Mammary epithelial cell (primary cell): ENCODE measurements at regions not wholly inside any gene's neighbourhood (a gene's known extent, or its start where the extent isn't known, plus 50 kb on each side); places are given as distances from the start of the nearest gene placed in this dataset.

Experiments
- EZH2 ChIP-seq: IDR thresholded peaks from 2 replicates; pipeline ENCODE4 v1.6.1; 2012; ENCODE audit warnings: low read length, inconsistent platforms, borderline replicate concordance
- TF ChIP-seq, protein P1 (sequence below), 2 donors: IDR thresholded peaks in 1 of 2; conservative IDR thresholded peaks in 1 of 2; 2 replicates each; pipeline ENCODE4 v1.5.1; 2011 to 2012; ENCODE audit warnings: inconsistent platforms in 2 of 2, low read length in 2 of 2, mild to moderate bottlenecking in 2 of 2, control low read depth in 1 of 2, low read depth in 1 of 2; ENCODE audit not compliant: insufficient read depth in 1 of 2; ENCODE audit errors: extremely low read depth in 1 of 2

DNA sequence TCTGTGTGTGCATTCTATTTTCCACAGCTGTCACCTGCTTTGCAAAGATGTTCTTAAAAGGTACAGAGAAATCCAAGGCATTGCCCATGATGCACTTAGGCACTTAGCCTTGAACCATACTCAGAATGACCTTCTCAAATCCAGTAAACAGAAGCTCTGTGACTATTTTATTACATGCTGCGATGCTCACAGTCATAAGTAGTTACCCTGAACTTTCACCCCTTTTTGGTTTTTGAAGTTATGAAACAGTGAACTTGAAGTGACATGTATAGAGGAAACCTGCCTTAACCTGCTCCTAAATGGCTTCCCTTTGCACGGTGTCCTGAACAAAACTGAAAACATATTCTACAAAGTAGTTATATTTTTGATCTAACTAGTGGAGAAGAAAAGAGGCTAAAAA is 100.4 kb downstream of the SLC10A2 start:
- TF ChIP-seq, protein P1, sequence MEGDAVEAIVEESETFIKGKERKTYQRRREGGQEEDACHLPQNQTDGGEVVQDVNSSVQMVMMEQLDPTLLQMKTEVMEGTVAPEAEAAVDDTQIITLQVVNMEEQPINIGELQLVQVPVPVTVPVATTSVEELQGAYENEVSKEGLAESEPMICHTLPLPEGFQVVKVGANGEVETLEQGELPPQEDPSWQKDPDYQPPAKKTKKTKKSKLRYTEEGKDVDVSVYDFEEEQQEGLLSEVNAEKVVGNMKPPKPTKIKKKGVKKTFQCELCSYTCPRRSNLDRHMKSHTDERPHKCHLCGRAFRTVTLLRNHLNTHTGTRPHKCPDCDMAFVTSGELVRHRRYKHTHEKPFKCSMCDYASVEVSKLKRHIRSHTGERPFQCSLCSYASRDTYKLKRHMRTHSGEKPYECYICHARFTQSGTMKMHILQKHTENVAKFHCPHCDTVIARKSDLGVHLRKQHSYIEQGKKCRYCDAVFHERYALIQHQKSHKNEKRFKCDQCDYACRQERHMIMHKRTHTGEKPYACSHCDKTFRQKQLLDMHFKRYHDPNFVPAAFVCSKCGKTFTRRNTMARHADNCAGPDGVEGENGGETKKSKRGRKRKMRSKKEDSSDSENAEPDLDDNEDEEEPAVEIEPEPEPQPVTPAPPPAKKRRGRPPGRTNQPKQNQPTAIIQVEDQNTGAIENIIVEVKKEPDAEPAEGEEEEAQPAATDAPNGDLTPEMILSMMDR (conservative IDR thresholded peaks at IDR 0.05 in 1 of 2, IDR thresholded peaks at IDR 0.05 in 1 of 2; ENCODE audit: extremely low read depth in 1 of 2, insufficient read depth in 1 of 2, low read depth in 1 of 2, low read length in 2 of 2) = no peak
- TF ChIP-seq EZH2 = no peak
